Activated CD4-positive, alpha-beta T cell treated with anti-CD3 and anti-CD28 coated beads, Interleukin-2, amount 50 U/mL, for 48 hours (primary cell): ENCODE measurements at regions not wholly inside any gene's neighbourhood (a gene's known extent, or its start where the extent isn't known, plus 50 kb on each side); places are given as distances from the start of the nearest gene placed in this dataset.

ENCODE experiments used
- DNase-seq, 2 experiments: peaks; one replicate each; pipeline ENCODE4 v3.0.0-alpha.2; 2020

- DNase-seq = no peak
These were observed 185.7 kb downstream of the ARRDC4 start for GRCh38 chr15:98146031-98146820.

GRCh38 chr15:98147415-98147814 lies 186.9 kb downstream of the ARRDC4 start:
- no peak for DNase-seq

- DNase-seq = no peak
These were observed 189.6 kb downstream of the ARRDC4 start for GRCh38 chr15:98150084-98150483.

GRCh38 chr15:98150536-98150935 lies 190.0 kb downstream of the ARRDC4 start:
- no peak for DNase-seq

GRCh38 chr15:98151096-98151495 lies 190.6 kb downstream of the ARRDC4 start:
- DNase-seq = no peak

- no peak for DNase-seq
These were observed 191.7 kb downstream of the ARRDC4 start for GRCh38 chr15:98152156-98152555.

GRCh38 chr15:98154863-98155262 lies 194.4 kb downstream of the ARRDC4 start:
- no peak for DNase-seq

GRCh38 chr15:98155356-98155755 lies 194.9 kb downstream of the ARRDC4 start:
- DNase-seq = no peak

GRCh38 chr15:98160236-98160635 lies 199.7 kb downstream of the ARRDC4 start:
- peak in 1 of 2 experiments; percentile 3 for DNase-seq

GRCh38 chr15:98163319-98164045 lies 203.0 kb downstream of the ARRDC4 start:
- DNase-seq = no peak

- no peak for DNase-seq
These were observed 204.1 kb downstream of the ARRDC4 start for GRCh38 chr15:98164571-98164970.

- no peak for DNase-seq
These were observed 204.5 kb downstream of the ARRDC4 start for GRCh38 chr15:98164986-98165385.

- no peak for DNase-seq
These were observed 207.3 kb downstream of the ARRDC4 start for GRCh38 chr15:98167722-98168268.

- DNase-seq = no peak
These were observed 209.0 kb downstream of the ARRDC4 start for GRCh38 chr15:98169551-98169950.

- no peak for DNase-seq
These were observed 213.8 kb downstream of the ARRDC4 start for GRCh38 chr15:98174286-98174685.

- DNase-seq = no peak
These were observed 214.3 kb downstream of the ARRDC4 start for GRCh38 chr15:98174841-98175240.

- DNase-seq = peak in 1 of 2 experiments; percentile 3
These were observed 217.6 kb downstream of the ARRDC4 start for GRCh38 chr15:98177966-98178592.

- DNase-seq = no peak
These were observed 218.4 kb downstream of the ARRDC4 start for GRCh38 chr15:98178861-98179260.

- DNase-seq = no peak
These were observed 227.0 kb downstream of the ARRDC4 start for GRCh38 chr15:98187549-98187948.

GRCh38 chr15:98190914-98191313 lies 230.4 kb downstream of the ARRDC4 start:
- no peak for DNase-seq

GRCh38 chr15:98195796-98196195 lies 235.3 kb downstream of the ARRDC4 start:
- DNase-seq = no peak

GRCh38 chr15:98196371-98196770 lies 235.9 kb downstream of the ARRDC4 start:
- no peak for DNase-seq

GRCh38 chr15:98202256-98202655 lies 241.8 kb downstream of the ARRDC4 start:
- no peak for DNase-seq
